ENCODE measurements at regions not wholly inside any gene's neighbourhood (a gene's known extent, or its start where the extent isn't known, plus 50 kb on each side); places are given as distances from the start of the nearest gene placed in this dataset.

GRCh38 chr12:54128416-54128815, 60.4 kb downstream of the SMUG1 start:
- POLR2A ChIA-PET, result no interaction called here
- H3K36me3 Mint-ChIP-seq (ENCODE audit: low read depth), result peaks cover 2% of the 10 kb centered on the region
- ATAC-seq, result no peak

GRCh38 chr12:54129028-54129903, 59.5 kb downstream of the SMUG1 start:
- ChIA-PET CTCF (no interaction called here), POLR2A (no interaction called here)
- H3K27ac Mint-ChIP-seq, result no peak overlapping the region
- DNase-seq, result no peak
- H3K9me3 Mint-ChIP-seq (ENCODE audit: insufficient read depth), result no peaks in the 10 kb centered on the region
- H3K36me3 Mint-ChIP-seq (ENCODE audit: low read depth), result peaks cover 2% of the 10 kb centered on the region
- no peak for ATAC-seq
- peaks cover 12% of the 10 kb centered on the region for H3K4me1 Mint-ChIP-seq (ENCODE audit: low read depth)
- no peak overlapping the region for H3K4me3 Mint-ChIP-seq
- peaks cover 59% of the 10 kb centered on the region for H3K27me3 Mint-ChIP-seq (ENCODE audit: low read depth)

More at GRCh38 chr12:54128416-54128815, 60.4 kb downstream of the SMUG1 start:
- peaks cover 68% of the 10 kb centered on the region for H3K27me3 Mint-ChIP-seq (ENCODE audit: low read depth)
- H3K27ac Mint-ChIP-seq, result no peak overlapping the region
- no peak overlapping the region for H3K4me3 Mint-ChIP-seq
- CTCF ChIA-PET, result no interaction called here
- DNase-seq, result no peak
- peaks cover 12% of the 10 kb centered on the region for H3K4me1 Mint-ChIP-seq (ENCODE audit: low read depth)
- no peaks in the 10 kb centered on the region for H3K9me3 Mint-ChIP-seq (ENCODE audit: insufficient read depth)
